GM23338 (cell line): ENCODE measurements at regions not wholly inside any gene's neighbourhood (a gene's known extent, or its start where the extent isn't known, plus 50 kb on each side); places are given as distances from the start of the nearest gene placed in this dataset.

Experiments
- ATAC-seq: fragments of 200-7000 bp; cut with Tn5 transposase; 3 replicates; pipeline ENCODE4 v1.9.1; 2020
- DNase-seq: peaks from one replicate; pipeline ENCODE4 v3.0.0-alpha.2; 2015; ENCODE audit warnings: low spot score
- H2AFZ ChIP-seq: fragments of 200-600 bp; sonication (generic); 2 replicates; pipeline ENCODE4 v1.8.0; 2016; ENCODE audit warnings: antibody characterized with exemption, mild to moderate bottlenecking, moderate library complexity
- H3F3A ChIP-seq: fragments of 200-600 bp; sonication (generic); replicated peaks from 2 replicates; pipeline ENCODE4 v1.8.0; 2017; ENCODE audit warnings: antibody characterized with exemption, mixed run types, low read depth
- H3K27ac ChIP-seq: fragments of 200-600 bp; sonication (generic); 2 replicates; pipeline ENCODE4 v1.6.1; 2016; ENCODE audit warnings: low read depth
- H3K27me3 ChIP-seq: fragments of 200-600 bp; sonication (generic); 2 replicates; pipeline ENCODE4 v1.8.0; 2016; ENCODE audit warnings: mild to moderate bottlenecking, mixed run types, moderate library complexity; ENCODE audit not compliant: insufficient read depth
- H3K36me3 ChIP-seq: fragments of 200-600 bp; sonication (generic); 2 replicates; pipeline ENCODE4 v1.8.0; 2016; ENCODE audit warnings: mild to moderate bottlenecking; ENCODE audit not compliant: insufficient read depth
- H3K4me1 ChIP-seq: fragments of 200-600 bp; sonication (generic); 2 replicates; pipeline ENCODE4 v1.8.0; 2016; ENCODE audit warnings: mild to moderate bottlenecking, moderate library complexity; ENCODE audit not compliant: insufficient read depth
- H3K4me2 ChIP-seq: fragments of 200-600 bp; sonication (generic); 2 replicates; pipeline ENCODE4 v1.7.1; 2017; ENCODE audit warnings: mixed run types
- H3K4me3 ChIP-seq: fragments of 200-600 bp; sonication (generic); 2 replicates; pipeline ENCODE4 v1.6.1; 2016; ENCODE audit warnings: mixed run types
- H3K79me2 ChIP-seq: fragments of 200-600 bp; sonication (generic); replicated peaks from 2 replicates; pipeline ENCODE4 v1.8.0; 2017; ENCODE audit warnings: mild to moderate bottlenecking; ENCODE audit not compliant: insufficient read depth
- H3K9me2 ChIP-seq: fragments of 200-600 bp; sonication (generic); 2 replicates; pipeline ENCODE4 v1.8.0; 2017; ENCODE audit not compliant: insufficient read depth
- H4K20me1 ChIP-seq: fragments of 200-600 bp; sonication (generic); replicated peaks from 2 replicates; pipeline ENCODE4 v1.8.0; 2017; ENCODE audit warnings: mild to moderate bottlenecking; ENCODE audit not compliant: insufficient read depth
- H3K27ac Mint-ChIP-seq: 2 replicates; pipeline ENCODE4 v1.8.0; 2020; ENCODE audit warnings: inconsistent platforms, mild to moderate bottlenecking, moderate library complexity, mixed read lengths
- H3K27me3 Mint-ChIP-seq: 3 replicates; pipeline ENCODE4 v1.8.0; 2022; ENCODE audit warnings: low read depth, mild to moderate bottlenecking, moderate library complexity, mixed read lengths, inconsistent platforms; ENCODE audit not compliant: insufficient read depth, poor library complexity
- H3K36me3 Mint-ChIP-seq: 3 replicates; pipeline ENCODE4 v1.8.0; 2021; ENCODE audit warnings: low read depth, mild to moderate bottlenecking, inconsistent platforms, moderate library complexity, mixed read lengths
- H3K4me1 Mint-ChIP-seq: 3 replicates; pipeline ENCODE4 v1.8.0; 2020; ENCODE audit warnings: mild to moderate bottlenecking, inconsistent platforms, mixed read lengths
- H3K4me3 Mint-ChIP-seq: 3 replicates; pipeline ENCODE4 v1.8.0; 2021; ENCODE audit warnings: moderate library complexity, mild to moderate bottlenecking, inconsistent platforms, mixed read lengths
- H3K9me3 Mint-ChIP-seq: 3 replicates; pipeline ENCODE4 v1.8.0; 2020; ENCODE audit warnings: moderate library complexity, mild to moderate bottlenecking, inconsistent platforms, mixed read lengths
- CREB1 ChIP-seq: fragments of 250-450 bp; sonication (Bioruptor Pico); IDR thresholded peaks from 2 replicates; pipeline ENCODE4 v1.5.0; 2020; ENCODE audit warnings: low read depth, mild to moderate bottlenecking, moderate library complexity
- ETS1 ChIP-seq: IDR thresholded peaks from 2 replicates; pipeline ENCODE4 v1.6.1; 2016; ENCODE audit warnings: antibody characterized with exemption
- EZH2 ChIP-seq: fragments of 200-600 bp; sonication (generic); IDR thresholded peaks from one replicate; pipeline ENCODE4 v1.8.0; 2017; ENCODE audit warnings: antibody characterized with exemption, mild to moderate bottlenecking, low read depth; ENCODE audit not compliant: unreplicated experiment
- EZH2phosphoT487 ChIP-seq: fragments of 200-600 bp; sonication (generic); IDR thresholded peaks from one replicate; pipeline ENCODE4 v1.8.1; 2018; ENCODE audit warnings: antibody characterized with exemption; ENCODE audit not compliant: unreplicated experiment
- JUNB ChIP-seq: IDR thresholded peaks from one replicate; pipeline ENCODE4 v1.6.1; 2016; ENCODE audit warnings: antibody characterized with exemption; ENCODE audit not compliant: unreplicated experiment
- NANOG ChIP-seq: IDR thresholded peaks from 2 replicates; pipeline ENCODE4 v1.6.1; 2016; ENCODE audit warnings: antibody characterized with exemption, borderline replicate concordance
- POLR2AphosphoS5 ChIP-seq: IDR thresholded peaks from 2 replicates; pipeline ENCODE4 v1.6.1; 2016; ENCODE audit warnings: antibody characterized with exemption, low read depth
- STAT1 ChIP-seq: IDR thresholded peaks from one replicate; pipeline ENCODE4 v1.6.1; 2016; ENCODE audit warnings: antibody characterized with exemption; ENCODE audit not compliant: unreplicated experiment
- ZNF114 ChIP-seq: fragments of 250-450 bp; sonication (Bioruptor Pico); IDR thresholded peaks from 2 replicates; pipeline ENCODE4 v1.5.0; 2020; ENCODE audit warnings: mild to moderate bottlenecking, moderate library complexity
- ZNF331 ChIP-seq: fragments of 250-450 bp; sonication (Bioruptor Pico); IDR thresholded peaks from 2 replicates; pipeline ENCODE4 v1.5.0; 2020; ENCODE audit warnings: low read depth, mild to moderate bottlenecking, moderate library complexity
- ZNF462 ChIP-seq: fragments of 250-450 bp; sonication (Bioruptor Pico); IDR thresholded peaks from 2 replicates; pipeline ENCODE4 v1.5.0; 2020; ENCODE audit warnings: mild to moderate bottlenecking, moderate library complexity
- TF ChIP-seq, protein P1 (sequence below), 2 experiments: fragments of 200-600 bp in 1 of 2; sonication (generic) in 1 of 2; conservative IDR thresholded peaks; 2 replicates each; pipeline versions ENCODE4 v1.5.1 to v1.6.1; 2016 to 2017; ENCODE audit warnings: antibody characterized with exemption in 2 of 2, low read depth in 2 of 2, mild to moderate bottlenecking in 2 of 2, moderate library complexity in 1 of 2
- TF ChIP-seq, protein P2 (sequence below): IDR thresholded peaks from one replicate; pipeline ENCODE4 v1.6.1; 2018; ENCODE audit warnings: antibody characterized with exemption; ENCODE audit not compliant: unreplicated experiment

DNA sequence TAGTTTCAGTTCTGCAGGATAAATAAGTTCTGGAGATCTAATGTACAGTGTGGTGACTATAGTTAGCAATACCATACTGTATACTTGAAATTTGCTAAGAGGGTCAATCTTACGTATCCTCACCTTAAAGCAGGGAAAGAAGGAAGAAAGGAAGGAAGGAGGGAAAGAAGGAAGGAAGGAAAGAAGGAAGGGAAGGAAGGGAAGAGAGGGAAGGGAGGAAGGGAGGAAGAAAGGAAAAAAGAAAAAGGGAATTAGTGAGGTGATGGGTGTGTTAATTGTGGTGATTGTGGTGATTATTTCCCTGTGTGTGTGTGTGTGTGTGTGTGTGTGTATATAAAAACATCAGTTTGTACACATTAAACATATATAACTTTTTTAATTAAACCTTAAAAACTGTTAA lies 242.6 kb upstream of the MSX2 start:
- Histone ChIP-seq H3K4me3 (no peak overlapping the region), H4K20me1 (no peaks in the 10 kb centered on the region), H3K79me2 (no peaks in the 10 kb centered on the region), H3K9me2 (peaks cover 9% of the 10 kb centered on the region; the same call in 1 of the 2 replicates), H3K27me3 (no peaks in the 10 kb centered on the region), H3K36me3 (no peaks in the 10 kb centered on the region), H3F3A (no peaks in the 10 kb centered on the region), H3K4me2 (no peak overlapping the region), H3K27ac (no peak overlapping the region), H3K4me1 (no peaks in the 10 kb centered on the region), H2AFZ (no peak overlapping the region)
- no peak for ATAC-seq
- TF ChIP-seq, protein P1, sequence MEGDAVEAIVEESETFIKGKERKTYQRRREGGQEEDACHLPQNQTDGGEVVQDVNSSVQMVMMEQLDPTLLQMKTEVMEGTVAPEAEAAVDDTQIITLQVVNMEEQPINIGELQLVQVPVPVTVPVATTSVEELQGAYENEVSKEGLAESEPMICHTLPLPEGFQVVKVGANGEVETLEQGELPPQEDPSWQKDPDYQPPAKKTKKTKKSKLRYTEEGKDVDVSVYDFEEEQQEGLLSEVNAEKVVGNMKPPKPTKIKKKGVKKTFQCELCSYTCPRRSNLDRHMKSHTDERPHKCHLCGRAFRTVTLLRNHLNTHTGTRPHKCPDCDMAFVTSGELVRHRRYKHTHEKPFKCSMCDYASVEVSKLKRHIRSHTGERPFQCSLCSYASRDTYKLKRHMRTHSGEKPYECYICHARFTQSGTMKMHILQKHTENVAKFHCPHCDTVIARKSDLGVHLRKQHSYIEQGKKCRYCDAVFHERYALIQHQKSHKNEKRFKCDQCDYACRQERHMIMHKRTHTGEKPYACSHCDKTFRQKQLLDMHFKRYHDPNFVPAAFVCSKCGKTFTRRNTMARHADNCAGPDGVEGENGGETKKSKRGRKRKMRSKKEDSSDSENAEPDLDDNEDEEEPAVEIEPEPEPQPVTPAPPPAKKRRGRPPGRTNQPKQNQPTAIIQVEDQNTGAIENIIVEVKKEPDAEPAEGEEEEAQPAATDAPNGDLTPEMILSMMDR (conservative IDR thresholded peaks at IDR 0.05; ENCODE audit: low read depth in 2 of 2), result no peak
- no peak for TF ChIP-seq EZH2phosphoT487
- TF ChIP-seq ZNF462 (CRISPR knock-in tag), result no peak
- no peak for TF ChIP-seq ZNF331
- no peak for TF ChIP-seq ETS1
- TF ChIP-seq CREB1 (CRISPR knock-in tag), result no peak
- TF ChIP-seq ZNF114 (CRISPR knock-in tag), result no peak
- no peak for TF ChIP-seq STAT1
- TF ChIP-seq JUNB, result no peak
- TF ChIP-seq NANOG, result no peak
- no peak for TF ChIP-seq POLR2AphosphoS5
- TF ChIP-seq, protein P2, sequence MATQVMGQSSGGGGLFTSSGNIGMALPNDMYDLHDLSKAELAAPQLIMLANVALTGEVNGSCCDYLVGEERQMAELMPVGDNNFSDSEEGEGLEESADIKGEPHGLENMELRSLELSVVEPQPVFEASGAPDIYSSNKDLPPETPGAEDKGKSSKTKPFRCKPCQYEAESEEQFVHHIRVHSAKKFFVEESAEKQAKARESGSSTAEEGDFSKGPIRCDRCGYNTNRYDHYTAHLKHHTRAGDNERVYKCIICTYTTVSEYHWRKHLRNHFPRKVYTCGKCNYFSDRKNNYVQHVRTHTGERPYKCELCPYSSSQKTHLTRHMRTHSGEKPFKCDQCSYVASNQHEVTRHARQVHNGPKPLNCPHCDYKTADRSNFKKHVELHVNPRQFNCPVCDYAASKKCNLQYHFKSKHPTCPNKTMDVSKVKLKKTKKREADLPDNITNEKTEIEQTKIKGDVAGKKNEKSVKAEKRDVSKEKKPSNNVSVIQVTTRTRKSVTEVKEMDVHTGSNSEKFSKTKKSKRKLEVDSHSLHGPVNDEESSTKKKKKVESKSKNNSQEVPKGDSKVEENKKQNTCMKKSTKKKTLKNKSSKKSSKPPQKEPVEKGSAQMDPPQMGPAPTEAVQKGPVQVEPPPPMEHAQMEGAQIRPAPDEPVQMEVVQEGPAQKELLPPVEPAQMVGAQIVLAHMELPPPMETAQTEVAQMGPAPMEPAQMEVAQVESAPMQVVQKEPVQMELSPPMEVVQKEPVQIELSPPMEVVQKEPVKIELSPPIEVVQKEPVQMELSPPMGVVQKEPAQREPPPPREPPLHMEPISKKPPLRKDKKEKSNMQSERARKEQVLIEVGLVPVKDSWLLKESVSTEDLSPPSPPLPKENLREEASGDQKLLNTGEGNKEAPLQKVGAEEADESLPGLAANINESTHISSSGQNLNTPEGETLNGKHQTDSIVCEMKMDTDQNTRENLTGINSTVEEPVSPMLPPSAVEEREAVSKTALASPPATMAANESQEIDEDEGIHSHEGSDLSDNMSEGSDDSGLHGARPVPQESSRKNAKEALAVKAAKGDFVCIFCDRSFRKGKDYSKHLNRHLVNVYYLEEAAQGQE, result no peak
- TF ChIP-seq EZH2, result no peak
- Mint-ChIP-seq H3K36me3 (peaks cover 4% of the 10 kb centered on the region; the same call in 1 of the 3 replicates), H3K4me1 (no peaks in the 10 kb centered on the region), H3K27me3 (peaks cover 2% of the 10 kb centered on the region), H3K4me3 (no peak overlapping the region), H3K27ac (no peak overlapping the region), H3K9me3 (peaks cover 22% of the 10 kb centered on the region)
- no peak for DNase-seq
